SU-DHL-6 (cell line): ENCODE measurements at regions not wholly inside any gene's neighbourhood (a gene's known extent, or its start where the extent isn't known, plus 50 kb on each side); places are given as distances from the start of the nearest gene placed in this dataset.

ENCODE experiments used
- CTCF ChIP-seq: fragments of 200-600 bp; sonication (generic); IDR thresholded peaks from one replicate; pipeline ENCODE4 v1.5.1; 2017; ENCODE audit warnings: antibody characterized with exemption, mild to moderate bottlenecking, low read length, moderate library complexity; ENCODE audit not compliant: insufficient read depth, poor library complexity, severe bottlenecking
- EZH2phosphoT487 ChIP-seq: fragments of 200-600 bp; sonication (generic), shearing (Covaris generic); conservative IDR thresholded peaks from 2 replicates; pipeline ENCODE4 v1.6.1; 2018; ENCODE audit warnings: mild to moderate bottlenecking, antibody characterized with exemption, low read length, moderate library complexity, mixed read lengths

GRCh38 chr3:154642145-154642544 lies 212.2 kb upstream of the GPR149 start:
- no peak for TF ChIP-seq CTCF
- TF ChIP-seq EZH2phosphoT487, result no peak
